Tibial nerve (tissue), 4 donors: ENCODE measurements at regions not wholly inside any gene's neighbourhood (a gene's known extent, or its start where the extent isn't known, plus 50 kb on each side); places are given as distances from the start of the nearest gene placed in this dataset.

Source experiments
- DNase-seq, 2 donors: peaks; one replicate each; pipeline ENCODE4 v3.0.0-alpha.2; 2019; ENCODE audit warnings: low spot score in 2 of 2
- H3K27ac ChIP-seq, 4 donors: fragments of 200-600 bp; sonication (generic) in 3 of 4; one replicate each; pipeline ENCODE4 v1.5.1; 2017 to 2019; ENCODE audit warnings: mild to moderate bottlenecking in 1 of 4
- H3K27me3 ChIP-seq, 2 donors: fragments of 200-600 bp; sonication (generic) in 1 of 2; one replicate each; pipeline versions ENCODE4 v1.5.1 to v1.6.0; 2017 to 2019
- H3K36me3 ChIP-seq, 3 donors: fragments of 200-600 bp; sonication (generic); one replicate each; pipeline ENCODE4 v1.5.1; 2018 to 2019
- H3K4me1 ChIP-seq, 4 donors: fragments of 200-600 bp; sonication (generic) in 3 of 4; one replicate each; pipeline ENCODE4 v1.5.1; 2017 to 2019
- H3K4me3 ChIP-seq, 4 donors: fragments of 200-600 bp; sonication (generic) in 3 of 4; one replicate each; pipeline ENCODE4 v1.5.1; 2017 to 2019; ENCODE audit warnings: mild to moderate bottlenecking in 1 of 4, moderate library complexity in 1 of 4
- H3K9me3 ChIP-seq, 4 donors: fragments of 200-600 bp; sonication (generic) in 3 of 4; one replicate each; pipeline ENCODE4 v1.5.1; 2017 to 2019
- CTCF ChIP-seq, 5 experiments: fragments of 200-600 bp in 3 of 5; fragments of 450-650 bp in 2 of 5; sonication (generic) in 3 of 5; IDR thresholded peaks; one replicate each; pipeline ENCODE4 v1.5.1; 2016 to 2019; ENCODE audit warnings: antibody characterized with exemption in 5 of 5, mild to moderate bottlenecking in 3 of 5, moderate library complexity in 2 of 5
- EP300 ChIP-seq, 2 donors: sonication (generic); formaldehyde crosslinking; IDR thresholded peaks; one replicate each; pipeline ENCODE4 v1.6.1; 2017; ENCODE audit warnings: antibody characterized with exemption in 2 of 2, mild to moderate bottlenecking in 1 of 2
- POLR2A ChIP-seq, 2 donors: fragments of 450-650 bp; IDR thresholded peaks; one replicate each; pipeline ENCODE4 v1.6.1; 2017; ENCODE audit warnings: antibody characterized with exemption in 2 of 2, mild to moderate bottlenecking in 2 of 2, moderate library complexity in 2 of 2
- WGBS, 2 donors: methylation state at CpG; one replicate each; pipeline ENCODE4 v1.1.5; 2018; 5-methylcytosine and 5-hydroxymethylcytosine counted together

- Histone ChIP-seq H3K36me3 (no peaks in the 10 kb centered on the region), H3K27ac (no peak overlapping the region), H3K4me1 (peaks cover 0 to 4% (median 0%) of the 10 kb centered on the region in 4 donors), H3K4me3 (no peak overlapping the region), H3K27me3 (no peaks in the 10 kb centered on the region), H3K9me3 (no peaks in the 10 kb centered on the region)
- TF ChIP-seq POLR2A (IDR thresholded peaks at IDR 0.05) (no peak), CTCF (IDR thresholded peaks at IDR 0.05) (no peak), EP300 (IDR thresholded peaks at IDR 0.05) (no peak)
- DNase-seq: no peak
- 70% methylated on average over 8 of the region's 8 CpGs for WGBS, 2 donors
Measured at GRCh38 chr7:106471686-106472440, 187.1 kb upstream of the NAMPT start.

DNA sequence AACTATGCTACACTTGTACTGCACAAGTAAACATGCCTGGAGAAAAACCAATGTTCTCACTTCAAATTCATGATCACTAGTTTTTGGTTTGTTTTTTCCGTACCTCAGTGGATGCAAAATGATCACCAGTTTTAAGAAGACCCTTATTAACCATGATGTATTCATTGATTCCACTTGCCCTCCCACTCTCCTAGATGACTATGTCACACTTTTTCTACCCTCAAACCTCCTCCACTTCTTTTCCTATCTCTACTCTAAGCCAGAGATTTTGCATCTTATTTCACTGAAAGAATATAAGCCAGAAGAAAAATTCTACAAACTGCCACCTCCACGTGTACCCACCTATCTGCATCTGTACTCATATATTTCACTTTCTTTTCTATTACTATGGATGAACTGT, 186.2 kb upstream of the NAMPT start:
- 86 to 88% methylated on average over 2 of the region's 2 CpGs for WGBS, 2 donors
- no peaks in the 10 kb centered on the region for H3K27me3 ChIP-seq
- peaks cover 0 to 13% (median 0%) of the 10 kb centered on the region in 4 donors for H3K4me1 ChIP-seq
- no peak for DNase-seq
- no peak overlapping the region for H3K27ac ChIP-seq
- TF ChIP-seq POLR2A (IDR thresholded peaks at IDR 0.05): no peak
- no peak for TF ChIP-seq EP300 (IDR thresholded peaks at IDR 0.05)
- no peak for TF ChIP-seq CTCF (IDR thresholded peaks at IDR 0.05)
- no peaks in the 10 kb centered on the region for H3K36me3 ChIP-seq
- H3K9me3 ChIP-seq: no peaks in the 10 kb centered on the region
- no peak overlapping the region for H3K4me3 ChIP-seq

- H3K27ac ChIP-seq: no peak overlapping the region
- TF ChIP-seq EP300 (IDR thresholded peaks at IDR 0.05) (no peak), CTCF (IDR thresholded peaks at IDR 0.05) (no peak), POLR2A (IDR thresholded peaks at IDR 0.05) (no peak)
- peaks cover 0 to 24% (median 0%) of the 10 kb centered on the region in 4 donors for H3K4me1 ChIP-seq
- WGBS, 2 donors: 69 to 78% methylated on average over 5 of the region's 5 CpGs
- no peaks in the 10 kb centered on the region for H3K9me3 ChIP-seq
- H3K4me3 ChIP-seq: no peak overlapping the region
- H3K27me3 ChIP-seq: no peaks in the 10 kb centered on the region
- H3K36me3 ChIP-seq: no peaks in the 10 kb centered on the region
- DNase-seq: no peak
Measured at GRCh38 chr7:106466867-106467266, 182.1 kb upstream of the NAMPT start.

DNA sequence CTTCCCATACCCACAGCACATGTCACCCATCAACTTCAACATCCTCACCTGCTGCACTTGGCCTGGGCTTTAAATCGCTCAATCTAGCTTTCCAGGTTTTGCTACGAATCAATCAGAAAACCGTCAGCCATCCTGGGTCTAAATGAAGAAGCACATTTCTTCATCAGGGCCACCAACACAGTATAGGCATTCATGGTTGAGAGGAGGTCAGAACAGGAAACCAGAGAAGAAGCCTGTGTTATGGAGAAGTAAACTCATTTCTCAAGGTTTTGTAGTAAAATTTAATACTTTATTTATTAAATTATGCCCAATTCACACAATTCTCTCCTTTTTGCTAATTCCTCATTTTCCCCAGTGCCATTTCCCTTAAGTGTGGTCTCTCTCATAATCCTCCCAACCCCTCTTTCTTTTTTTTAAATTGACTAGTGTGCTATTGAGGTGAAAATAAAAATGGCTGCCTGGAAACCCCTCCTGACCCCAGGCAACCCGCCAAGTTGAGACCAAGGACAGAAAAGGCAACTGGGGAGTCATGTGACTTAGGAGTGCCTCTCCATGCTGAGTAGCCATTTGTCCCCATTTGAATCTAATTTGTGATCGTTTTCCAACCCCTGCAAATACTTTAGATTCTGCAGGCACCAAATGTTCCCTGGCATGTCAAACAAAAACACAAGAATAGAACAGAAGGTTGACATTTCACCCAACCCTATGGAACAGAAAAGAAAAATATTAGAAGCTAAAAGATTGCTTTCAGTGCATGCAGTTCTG, 181.1 kb upstream of the NAMPT start:
- no peak overlapping the region for H3K4me3 ChIP-seq
- no peak for DNase-seq
- peaks cover 0 to 27% (median 0%) of the 10 kb centered on the region in 4 donors for H3K4me1 ChIP-seq
- H3K36me3 ChIP-seq: no peaks in the 10 kb centered on the region
- H3K27me3 ChIP-seq: no peaks in the 10 kb centered on the region
- TF ChIP-seq CTCF (IDR thresholded peaks at IDR 0.05) (no peak), POLR2A (IDR thresholded peaks at IDR 0.05) (no peak), EP300 (IDR thresholded peaks at IDR 0.05) (no peak)
- WGBS, 2 donors: 75 to 79% methylated on average over 5 of the region's 5 CpGs
- peak overlapping the region in 1 of 4 donors; percentile 49 for H3K27ac ChIP-seq
- no peaks in the 10 kb centered on the region for H3K9me3 ChIP-seq

- H3K4me3 ChIP-seq: no peak overlapping the region
- H3K4me1 ChIP-seq: peaks cover 0 to 27% (median 0%) of the 10 kb centered on the region in 4 donors
- DNase-seq: no peak
- no peaks in the 10 kb centered on the region for H3K9me3 ChIP-seq
- peak overlapping the region in 1 of 4 donors; percentile 43 for H3K27ac ChIP-seq
- H3K36me3 ChIP-seq: no peaks in the 10 kb centered on the region
- TF ChIP-seq EP300 (IDR thresholded peaks at IDR 0.05) (no peak), POLR2A (IDR thresholded peaks at IDR 0.05) (no peak), CTCF (IDR thresholded peaks at IDR 0.05) (no peak)
- H3K27me3 ChIP-seq: no peaks in the 10 kb centered on the region
- 93 to 96% methylated on average over 2 of the region's 2 CpGs for WGBS, 2 donors
Measured at GRCh38 chr7:106464651-106465050, 179.9 kb upstream of the NAMPT start.
